Activated CD4-positive, alpha-beta T cell treated with anti-CD3 and anti-CD28 coated beads for 4 hours (primary cell): ENCODE measurements at regions not wholly inside any gene's neighbourhood (a gene's known extent, or its start where the extent isn't known, plus 50 kb on each side); places are given as distances from the start of the nearest gene placed in this dataset.

Experiments used
- DNase-seq, 2 donors: peaks; one replicate each; pipeline ENCODE4 v3.0.0-alpha.2; 2020

- no peak for DNase-seq
Observed at GRCh38 chr1:96998466-96998865, 276.9 kb downstream of the PTBP2 start.

- no peak for DNase-seq
Observed at GRCh38 chr1:96999191-96999590, 277.6 kb downstream of the PTBP2 start.

- DNase-seq, result no peak
Observed at GRCh38 chr1:97004054-97004453, 282.5 kb downstream of the PTBP2 start.

GRCh38 chr1:97004743-97005142, 283.2 kb downstream of the PTBP2 start:
- no peak for DNase-seq

GRCh38 chr1:97006044-97006661, 284.6 kb downstream of the PTBP2 start:
- DNase-seq, result no peak

GRCh38 chr1:97007840-97008604, 286.4 kb downstream of the PTBP2 start:
- no peak for DNase-seq

GRCh38 chr1:97010566-97011264, 289.1 kb downstream of the PTBP2 start:
- no peak for DNase-seq

GRCh38 chr1:97013136-97013535, 291.6 kb downstream of the PTBP2 start:
- no peak for DNase-seq

- no peak for DNase-seq
Observed at GRCh38 chr1:97013941-97014340, 292.4 kb downstream of the PTBP2 start.

- no peak for DNase-seq
Observed at GRCh38 chr1:97014426-97014825, 292.8 kb downstream of the PTBP2 start.

- no peak for DNase-seq
Observed at GRCh38 chr1:97017895-97018294, 296.3 kb downstream of the PTBP2 start.
